Right lobe of liver (tissue), 6 donors: ENCODE measurements at regions not wholly inside any gene's neighbourhood (a gene's known extent, or its start where the extent isn't known, plus 50 kb on each side); places are given as distances from the start of the nearest gene placed in this dataset.
"Not testable (repeated sequence)": the region's sequence is repeated elsewhere in the genome, so short reads cannot be mapped to it uniquely, and the experiment has no call there.

Experiments
- ATAC-seq, 4 donors: fragments of 200-7000 bp; cut with Tn5 transposase; one replicate each; pipeline ENCODE4 v1.9.1; 2020; ENCODE audit warnings: mild to moderate bottlenecking in 4 of 4, moderate library complexity in 4 of 4
- DNase-seq, 3 donors: peaks; one replicate each; pipeline ENCODE4 v3.0.0-alpha.2; 2020
- H3K27ac ChIP-seq, 3 donors: fragments of 200-600 bp; one replicate each; pipeline ENCODE4 v1.8.0; 2022
- H3K27me3 ChIP-seq, 2 donors: fragments of 200-600 bp; one replicate each; pipeline ENCODE4 v1.8.0; 2022
- H3K36me3 ChIP-seq, 4 donors: fragments of 200-600 bp; sonication (generic) in 1 of 4; one replicate each; pipeline versions ENCODE4 v1.5.1 to v1.8.0; 2017 to 2022; ENCODE audit warnings: control low read depth in 1 of 4
- H3K4me1 ChIP-seq, 4 donors: fragments of 200-600 bp; sonication (generic) in 1 of 4; one replicate each; pipeline versions ENCODE4 v1.5.1 to v1.8.0; 2017 to 2022; ENCODE audit warnings: control low read depth in 1 of 4
- H3K4me3 ChIP-seq, 3 donors: fragments of 200-600 bp; one replicate each; pipeline ENCODE4 v1.8.0; 2022
- H3K9me3 ChIP-seq, 4 donors: fragments of 200-600 bp; sonication (generic) in 1 of 4; one replicate each; pipeline versions ENCODE4 v1.5.1 to v1.8.0; 2017 to 2022; ENCODE audit warnings: control low read depth in 1 of 4
- POLR2A ChIP-seq: fragments of 450-650 bp; IDR thresholded peaks from one replicate; pipeline ENCODE4 v1.6.1; 2017; ENCODE audit warnings: antibody characterized with exemption, mild to moderate bottlenecking
- WGBS: methylation state at CpG from one replicate; pipeline ENCODE4 v1.1.6; 2018; ENCODE audit warnings: low coverage, low lambda C conversion rate; ENCODE audit not compliant: insufficient coverage; ENCODE audit errors: missing lambda C conversion rate; 5-methylcytosine and 5-hydroxymethylcytosine counted together
- intact Hi-C, 2 donors: fragments of 100-400 bp; cut with DNase I; formaldehyde crosslinking; loops; one replicate each; pipeline versions ENCODE4 v1.11.2 to v1.14.1; 2022
- TF ChIP-seq, protein P1 (sequence below), 4 donors: fragments of 200-600 bp in 3 of 4; fragments of 450-650 bp in 1 of 4; IDR thresholded peaks; one replicate each; pipeline versions ENCODE4 v1.5.1 to v1.8.0; 2016 to 2022; ENCODE audit warnings: antibody characterized with exemption in 4 of 4, mild to moderate bottlenecking in 2 of 4
- donor health status: DM: no; HTN: yes; CAD: no.
- donor health status: DM: no; HTN: no; CAD: no.
- donor health status: DM: no; HTN: no; CAD: no.
- donor health status: DM: no; HTN: yes; CAD: no.
- donor health status: DM: no; HTN: yes; CAD: no.

DNA sequence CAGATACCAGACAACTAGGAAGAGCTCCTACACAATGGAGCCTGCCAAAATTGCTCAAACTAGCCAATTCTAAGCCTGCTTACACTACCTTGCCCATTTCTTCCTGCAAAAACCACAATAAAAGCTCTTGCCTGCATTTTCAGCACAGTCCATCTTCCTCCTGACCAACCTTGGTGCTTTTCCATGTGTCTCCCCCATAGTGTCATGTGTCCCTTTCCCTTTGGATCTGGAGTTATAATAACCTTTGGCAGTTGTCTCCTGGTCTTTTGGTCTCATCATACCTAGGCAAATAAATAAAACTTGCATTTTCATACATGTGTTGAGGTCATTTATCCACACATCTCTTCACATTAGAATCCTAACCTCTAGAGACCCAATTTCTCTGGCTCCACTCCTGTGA, 203.1 kb upstream of the TRPC4 start:
- DNase-seq (no peak), ATAC-seq (no peak)
- TF ChIP-seq POLR2A, result no peak
- TF ChIP-seq, protein P1, sequence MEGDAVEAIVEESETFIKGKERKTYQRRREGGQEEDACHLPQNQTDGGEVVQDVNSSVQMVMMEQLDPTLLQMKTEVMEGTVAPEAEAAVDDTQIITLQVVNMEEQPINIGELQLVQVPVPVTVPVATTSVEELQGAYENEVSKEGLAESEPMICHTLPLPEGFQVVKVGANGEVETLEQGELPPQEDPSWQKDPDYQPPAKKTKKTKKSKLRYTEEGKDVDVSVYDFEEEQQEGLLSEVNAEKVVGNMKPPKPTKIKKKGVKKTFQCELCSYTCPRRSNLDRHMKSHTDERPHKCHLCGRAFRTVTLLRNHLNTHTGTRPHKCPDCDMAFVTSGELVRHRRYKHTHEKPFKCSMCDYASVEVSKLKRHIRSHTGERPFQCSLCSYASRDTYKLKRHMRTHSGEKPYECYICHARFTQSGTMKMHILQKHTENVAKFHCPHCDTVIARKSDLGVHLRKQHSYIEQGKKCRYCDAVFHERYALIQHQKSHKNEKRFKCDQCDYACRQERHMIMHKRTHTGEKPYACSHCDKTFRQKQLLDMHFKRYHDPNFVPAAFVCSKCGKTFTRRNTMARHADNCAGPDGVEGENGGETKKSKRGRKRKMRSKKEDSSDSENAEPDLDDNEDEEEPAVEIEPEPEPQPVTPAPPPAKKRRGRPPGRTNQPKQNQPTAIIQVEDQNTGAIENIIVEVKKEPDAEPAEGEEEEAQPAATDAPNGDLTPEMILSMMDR (IDR thresholded peaks at IDR 0.05), result no peak
- H3K4me3 ChIP-seq, result no peak overlapping the region
- no peaks in the 10 kb centered on the region for H3K4me1 ChIP-seq
- intact Hi-C loops, result no loop called here
- H3K27ac ChIP-seq, result no peak overlapping the region
- H3K27me3 ChIP-seq, result no peaks in the 10 kb centered on the region
- no peaks in the 10 kb centered on the region for H3K36me3 ChIP-seq
- H3K9me3 ChIP-seq, result no peaks in the 10 kb centered on the region

DNA sequence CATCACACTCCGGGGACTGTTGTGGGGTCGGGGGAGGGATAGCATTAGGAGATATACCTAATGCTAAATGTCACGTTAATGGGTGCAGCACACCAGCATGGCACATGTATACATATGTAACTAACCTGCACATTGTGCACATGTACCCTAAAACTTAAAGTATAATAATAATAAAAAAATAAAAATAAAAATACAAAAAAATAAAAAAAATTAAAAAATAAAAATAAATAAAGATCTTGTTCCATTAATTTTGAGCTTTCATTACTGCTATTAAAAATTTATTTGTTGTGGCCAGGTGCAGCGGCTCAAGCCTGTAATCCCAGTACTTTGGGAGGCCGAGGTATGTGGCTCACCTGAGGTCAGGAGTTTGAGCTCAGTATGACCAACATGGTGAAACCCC, 201.8 kb upstream of the TRPC4 start:
- H3K27ac ChIP-seq, DNase-seq, ATAC-seq, intact Hi-C loops, H3K27me3 ChIP-seq, H3K36me3 ChIP-seq, H3K4me3 ChIP-seq, H3K9me3 ChIP-seq, H3K4me1 ChIP-seq: not testable (repeated sequence)
- 88% methylated on average over 4 of the region's 5 CpGs for WGBS

DNA sequence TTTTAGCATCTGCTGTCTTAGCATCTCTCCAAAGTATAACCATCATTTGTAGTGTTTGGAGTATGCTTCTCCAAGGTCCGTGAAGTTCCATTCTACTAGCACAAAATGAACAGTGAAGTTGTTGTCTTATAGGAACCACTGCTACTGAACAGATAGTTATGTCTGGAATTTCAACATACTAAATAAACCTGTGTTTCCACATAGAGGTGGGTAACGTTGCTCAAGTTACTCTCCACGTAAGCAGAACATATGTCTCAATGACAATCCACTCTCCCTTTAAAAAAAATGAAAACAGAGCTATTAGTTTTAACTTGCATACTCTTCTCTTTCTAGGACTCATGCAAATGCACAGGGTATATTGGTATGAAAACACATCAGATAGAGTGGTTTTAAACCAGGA, 184.3 kb upstream of the TRPC4 start:
- intact Hi-C loops, result no loop called here
- no peak for TF ChIP-seq POLR2A
- TF ChIP-seq, protein P1 (IDR thresholded peaks at IDR 0.05), result no peak
- H3K9me3 ChIP-seq, result no peaks in the 10 kb centered on the region
- no peak for DNase-seq
- H3K27me3 ChIP-seq, result no peaks in the 10 kb centered on the region
- WGBS, result 51% methylated on average over 3 of the region's 3 CpGs
- H3K4me3 ChIP-seq, result no peak overlapping the region
- no peaks in the 10 kb centered on the region for H3K4me1 ChIP-seq
- H3K36me3 ChIP-seq, result no peaks in the 10 kb centered on the region
- no peak overlapping the region for H3K27ac ChIP-seq
- no peak for ATAC-seq

GRCh38 chr13:38046049-38046376, 176.4 kb upstream of the TRPC4 start:
- Histone ChIP-seq H3K4me3 (no peak overlapping the region), H3K9me3 (no peaks in the 10 kb centered on the region), H3K27me3 (no peaks in the 10 kb centered on the region), H3K4me1 (no peaks in the 10 kb centered on the region), H3K36me3 (no peaks in the 10 kb centered on the region), H3K27ac (no peak overlapping the region)
- no peak for TF ChIP-seq POLR2A
- TF ChIP-seq, protein P1 (IDR thresholded peaks at IDR 0.05), result no peak
- no peak for DNase-seq
- ATAC-seq, result no peak
- intact Hi-C loops, result no loop called here
- 40% methylated on average over 1 of the region's 1 CpG for WGBS

GRCh38 chr13:38045278-38046048, 175.9 kb upstream of the TRPC4 start:
- Histone ChIP-seq H3K36me3 (no peaks in the 10 kb centered on the region), H3K27ac (no peak overlapping the region), H3K9me3 (no peaks in the 10 kb centered on the region), H3K4me3 (no peak overlapping the region), H3K4me1 (no peaks in the 10 kb centered on the region), H3K27me3 (no peaks in the 10 kb centered on the region)
- DNase-seq, result no peak
- 39% methylated on average over 3 of the region's 8 CpGs for WGBS
- ATAC-seq, result peak in 1 of 4 donors; percentile 15
- TF ChIP-seq, protein P1 (IDR thresholded peaks at IDR 0.05), result peak in 1 of 4 donors; percentile 15
- no peak for TF ChIP-seq POLR2A
- intact Hi-C loops, result no loop called here
